Stimulated activated memory B cell treated with anti-CD40 and anti-IgM and Interleukin-4, amounts not matched to agents 10 μg/mL and 1 μg/mL and 100 μg/mL, for 72 hours (primary cell): ENCODE measurements at regions not wholly inside any gene's neighbourhood (a gene's known extent, or its start where the extent isn't known, plus 50 kb on each side); places are given as distances from the start of the nearest gene placed in this dataset.
"Not testable (repeated sequence)": the region's sequence is repeated elsewhere in the genome, so short reads cannot be mapped to it uniquely, and the experiment has no call there.

Experiments
- ATAC-seq: fragments of 150-1000 bp; cut with Tn5 transposase; 2 replicates; pipeline ENCODE4 v1.10.0; 2021
- H3K27ac Mint-ChIP-seq: one replicate; pipeline ENCODE4 v1.8.0; 2022; ENCODE audit warnings: mild to moderate bottlenecking, mixed read lengths
- H3K27me3 Mint-ChIP-seq: one replicate; pipeline ENCODE4 v1.8.0; 2022; ENCODE audit warnings: mixed read lengths
- H3K36me3 Mint-ChIP-seq: one replicate; pipeline ENCODE4 v1.8.0; 2022; ENCODE audit warnings: mixed read lengths
- H3K4me1 Mint-ChIP-seq: one replicate; pipeline ENCODE4 v1.8.0; 2022; ENCODE audit warnings: mixed read lengths
- H3K4me3 Mint-ChIP-seq: one replicate; pipeline ENCODE4 v1.8.0; 2022; ENCODE audit warnings: mild to moderate bottlenecking, moderate library complexity, mixed read lengths
- H3K9me3 Mint-ChIP-seq: one replicate; pipeline ENCODE4 v1.8.0; 2022; ENCODE audit warnings: mixed read lengths

- no peak for ATAC-seq
- no peaks in the 10 kb centered on the region for H3K27me3 Mint-ChIP-seq
- H3K9me3 Mint-ChIP-seq = no peaks in the 10 kb centered on the region
- H3K36me3 Mint-ChIP-seq = no peaks in the 10 kb centered on the region
- H3K27ac Mint-ChIP-seq = no peak overlapping the region
- no peak overlapping the region for H3K4me3 Mint-ChIP-seq
- no peaks in the 10 kb centered on the region for H3K4me1 Mint-ChIP-seq
Measured at GRCh38 chr1:185473186-185473585, 156.1 kb upstream of the IVNS1ABP start.

GRCh38 chr1:185468626-185469025 lies 151.6 kb upstream of the IVNS1ABP start:
- no peak overlapping the region for H3K27ac Mint-ChIP-seq
- no peak for ATAC-seq
- no peaks in the 10 kb centered on the region for H3K4me1 Mint-ChIP-seq
- H3K27me3 Mint-ChIP-seq = no peaks in the 10 kb centered on the region
- no peaks in the 10 kb centered on the region for H3K36me3 Mint-ChIP-seq
- H3K9me3 Mint-ChIP-seq = no peaks in the 10 kb centered on the region
- no peak overlapping the region for H3K4me3 Mint-ChIP-seq

GRCh38 chr1:185467122-185467521 lies 150.1 kb upstream of the IVNS1ABP start:
- Mint-ChIP-seq H3K27me3 (no peaks in the 10 kb centered on the region), H3K9me3 (no peaks in the 10 kb centered on the region), H3K4me1 (no peaks in the 10 kb centered on the region), H3K36me3 (no peaks in the 10 kb centered on the region), H3K4me3 (no peak overlapping the region), H3K27ac (no peak overlapping the region)
- no peak for ATAC-seq

GRCh38 chr1:185464777-185465176 lies 147.7 kb upstream of the IVNS1ABP start:
- Mint-ChIP-seq H3K36me3 (no peaks in the 10 kb centered on the region), H3K4me1 (no peaks in the 10 kb centered on the region), H3K9me3 (no peaks in the 10 kb centered on the region), H3K27me3 (no peaks in the 10 kb centered on the region), H3K4me3 (no peak overlapping the region), H3K27ac (no peak overlapping the region)
- no peak for ATAC-seq

- no peak overlapping the region for H3K4me3 Mint-ChIP-seq
- H3K4me1 Mint-ChIP-seq = no peaks in the 10 kb centered on the region
- H3K36me3 Mint-ChIP-seq = no peaks in the 10 kb centered on the region
- H3K27me3 Mint-ChIP-seq = no peaks in the 10 kb centered on the region
- H3K9me3 Mint-ChIP-seq = no peaks in the 10 kb centered on the region
- ATAC-seq = no peak
- H3K27ac Mint-ChIP-seq = no peak overlapping the region
Measured at GRCh38 chr1:185463433-185463832, 146.4 kb upstream of the IVNS1ABP start.

- Mint-ChIP-seq H3K27me3 (no peaks in the 10 kb centered on the region), H3K27ac (no peak overlapping the region), H3K4me3 (no peak overlapping the region), H3K9me3 (no peaks in the 10 kb centered on the region), H3K36me3 (no peaks in the 10 kb centered on the region), H3K4me1 (no peaks in the 10 kb centered on the region)
- no peak for ATAC-seq
Measured at GRCh38 chr1:185463011-185463410, 146.0 kb upstream of the IVNS1ABP start.

- not testable (repeated sequence) for ATAC-seq, H3K27ac Mint-ChIP-seq, H3K36me3 Mint-ChIP-seq, H3K4me1 Mint-ChIP-seq, H3K27me3 Mint-ChIP-seq, H3K9me3 Mint-ChIP-seq, H3K4me3 Mint-ChIP-seq
Measured at GRCh38 chr1:185460723-185461122, 143.7 kb upstream of the IVNS1ABP start.

GRCh38 chr1:185459141-185459540 lies 142.1 kb upstream of the IVNS1ABP start:
- Mint-ChIP-seq H3K27me3 (no peaks in the 10 kb centered on the region), H3K27ac (no peak overlapping the region), H3K4me3 (no peak overlapping the region), H3K9me3 (no peaks in the 10 kb centered on the region), H3K36me3 (no peaks in the 10 kb centered on the region), H3K4me1 (no peaks in the 10 kb centered on the region)
- no peak for ATAC-seq

GRCh38 chr1:185458670-185459069 lies 141.6 kb upstream of the IVNS1ABP start:
- H3K36me3 Mint-ChIP-seq = no peaks in the 10 kb centered on the region
- H3K27me3 Mint-ChIP-seq = no peaks in the 10 kb centered on the region
- no peaks in the 10 kb centered on the region for H3K4me1 Mint-ChIP-seq
- H3K27ac Mint-ChIP-seq = no peak overlapping the region
- no peak overlapping the region for H3K4me3 Mint-ChIP-seq
- no peak for ATAC-seq
- H3K9me3 Mint-ChIP-seq = no peaks in the 10 kb centered on the region

- H3K27me3 Mint-ChIP-seq = no peaks in the 10 kb centered on the region
- no peak overlapping the region for H3K27ac Mint-ChIP-seq
- no peaks in the 10 kb centered on the region for H3K4me1 Mint-ChIP-seq
- no peaks in the 10 kb centered on the region for H3K9me3 Mint-ChIP-seq
- no peak for ATAC-seq
- H3K4me3 Mint-ChIP-seq = no peak overlapping the region
- H3K36me3 Mint-ChIP-seq = no peaks in the 10 kb centered on the region
Measured at GRCh38 chr1:185453496-185454192, 136.6 kb upstream of the IVNS1ABP start.

- ATAC-seq = no peak
- Mint-ChIP-seq H3K36me3 (no peaks in the 10 kb centered on the region), H3K27me3 (no peaks in the 10 kb centered on the region), H3K27ac (no peak overlapping the region), H3K4me1 (no peaks in the 10 kb centered on the region), H3K4me3 (no peak overlapping the region), H3K9me3 (no peaks in the 10 kb centered on the region)
Measured at GRCh38 chr1:185450917-185451316, 133.9 kb upstream of the IVNS1ABP start.

GRCh38 chr1:185450060-185450788 lies 133.2 kb upstream of the IVNS1ABP start:
- Mint-ChIP-seq H3K27me3 (no peaks in the 10 kb centered on the region), H3K36me3 (no peaks in the 10 kb centered on the region), H3K9me3 (no peaks in the 10 kb centered on the region), H3K27ac (no peak overlapping the region), H3K4me3 (no peak overlapping the region), H3K4me1 (no peaks in the 10 kb centered on the region)
- no peak for ATAC-seq

GRCh38 chr1:185449378-185450059 lies 132.5 kb upstream of the IVNS1ABP start:
- no peak for ATAC-seq
- H3K4me3 Mint-ChIP-seq = no peak overlapping the region

GRCh38 chr1:185448591-185449186 lies 131.6 kb upstream of the IVNS1ABP start:
- Mint-ChIP-seq H3K36me3 (no peaks in the 10 kb centered on the region), H3K4me3 (no peak overlapping the region), H3K4me1 (no peaks in the 10 kb centered on the region), H3K9me3 (no peaks in the 10 kb centered on the region), H3K27me3 (no peaks in the 10 kb centered on the region), H3K27ac (no peak overlapping the region)
- no peak for ATAC-seq

More at GRCh38 chr1:185449378-185450059, 132.5 kb upstream of the IVNS1ABP start:
- H3K4me1 Mint-ChIP-seq = no peaks in the 10 kb centered on the region
- H3K27ac Mint-ChIP-seq = no peak overlapping the region
- no peaks in the 10 kb centered on the region for H3K9me3 Mint-ChIP-seq
- no peaks in the 10 kb centered on the region for H3K36me3 Mint-ChIP-seq
- no peaks in the 10 kb centered on the region for H3K27me3 Mint-ChIP-seq

GRCh38 chr1:185446131-185446530 lies 129.1 kb upstream of the IVNS1ABP start:
- no peak overlapping the region for H3K27ac Mint-ChIP-seq
- no peak overlapping the region for H3K4me3 Mint-ChIP-seq
- H3K9me3 Mint-ChIP-seq = no peaks in the 10 kb centered on the region
- H3K4me1 Mint-ChIP-seq = no peaks in the 10 kb centered on the region
- no peaks in the 10 kb centered on the region for H3K36me3 Mint-ChIP-seq
- H3K27me3 Mint-ChIP-seq = no peaks in the 10 kb centered on the region
- no peak for ATAC-seq
